Epidermal melanocyte (primary cell): ENCODE measurements at regions not wholly inside any gene's neighbourhood (a gene's known extent, or its start where the extent isn't known, plus 50 kb on each side); places are given as distances from the start of the nearest gene placed in this dataset.

Source experiments
- DNase-seq: peaks from one replicate; pipeline ENCODE4 v3.0.0; 2011; ENCODE audit warnings: low spot score; ENCODE audit not compliant: insufficient read length

GRCh38 chr4:33188733-33189132 lies 2468.6 kb downstream of the PCDH7 start:
- DNase-seq: no peak

- DNase-seq: no peak
Observed at GRCh38 chr4:33189169-33189568, 2469.0 kb downstream of the PCDH7 start.

- no peak for DNase-seq
Observed at GRCh38 chr4:33193109-33193508, 2472.9 kb downstream of the PCDH7 start.

- no peak for DNase-seq
Observed at GRCh38 chr4:33200377-33200776, 2480.2 kb downstream of the PCDH7 start.

GRCh38 chr4:33218238-33218637 lies 2498.1 kb downstream of the PCDH7 start:
- DNase-seq: no peak

- no peak for DNase-seq
Observed at GRCh38 chr4:33226133-33226532, 2506.0 kb downstream of the PCDH7 start.

GRCh38 chr4:33226783-33227182 lies 2506.6 kb downstream of the PCDH7 start:
- DNase-seq: no peak

- no peak for DNase-seq
Observed at GRCh38 chr4:33255094-33255493, 2534.9 kb downstream of the PCDH7 start.

- no peak for DNase-seq
Observed at GRCh38 chr4:33255507-33255906, 2535.3 kb downstream of the PCDH7 start.

- DNase-seq: no peak
Observed at GRCh38 chr4:33262824-33263223, 2542.7 kb downstream of the PCDH7 start.

GRCh38 chr4:33268776-33269175 lies 2548.6 kb downstream of the PCDH7 start:
- no peak for DNase-seq

- no peak for DNase-seq
Observed at GRCh38 chr4:33270403-33270802, 2550.2 kb downstream of the PCDH7 start.

- DNase-seq: no peak
Observed at GRCh38 chr4:33272722-33273121, 2552.6 kb downstream of the PCDH7 start.

- no peak for DNase-seq
Observed at GRCh38 chr4:33283818-33284217, 2563.6 kb downstream of the PCDH7 start.

- DNase-seq: no peak
Observed at GRCh38 chr4:33296876-33297455, 2576.8 kb downstream of the PCDH7 start.

GRCh38 chr4:33302321-33302720 lies 2582.2 kb downstream of the PCDH7 start:
- no peak for DNase-seq

GRCh38 chr4:33306131-33306530 lies 2586.0 kb downstream of the PCDH7 start:
- no peak for DNase-seq

GRCh38 chr4:33316033-33316432 lies 2595.9 kb downstream of the PCDH7 start:
- no peak for DNase-seq

- DNase-seq: no peak
Observed at GRCh38 chr4:33316578-33316977, 2596.4 kb downstream of the PCDH7 start.

GRCh38 chr4:33323393-33323792 lies 2603.2 kb downstream of the PCDH7 start:
- DNase-seq: no peak

- no peak for DNase-seq
Observed at GRCh38 chr4:33334416-33334815, 2614.2 kb downstream of the PCDH7 start.

GRCh38 chr4:33339762-33340161 lies 2619.6 kb downstream of the PCDH7 start:
- no peak for DNase-seq

- DNase-seq: no peak
Observed at GRCh38 chr4:33340168-33340567, 2620.0 kb downstream of the PCDH7 start.

- DNase-seq: no peak
Observed at GRCh38 chr4:33349376-33349775, 2629.2 kb downstream of the PCDH7 start.
